ENCODE measurements at regions not wholly inside any gene's neighbourhood (a gene's known extent, or its start where the extent isn't known, plus 50 kb on each side); places are given as distances from the start of the nearest gene placed in this dataset.
"Not testable (repeated sequence)": the region's sequence is repeated elsewhere in the genome, so short reads cannot be mapped to it uniquely, and the experiment has no call there.

DNA sequence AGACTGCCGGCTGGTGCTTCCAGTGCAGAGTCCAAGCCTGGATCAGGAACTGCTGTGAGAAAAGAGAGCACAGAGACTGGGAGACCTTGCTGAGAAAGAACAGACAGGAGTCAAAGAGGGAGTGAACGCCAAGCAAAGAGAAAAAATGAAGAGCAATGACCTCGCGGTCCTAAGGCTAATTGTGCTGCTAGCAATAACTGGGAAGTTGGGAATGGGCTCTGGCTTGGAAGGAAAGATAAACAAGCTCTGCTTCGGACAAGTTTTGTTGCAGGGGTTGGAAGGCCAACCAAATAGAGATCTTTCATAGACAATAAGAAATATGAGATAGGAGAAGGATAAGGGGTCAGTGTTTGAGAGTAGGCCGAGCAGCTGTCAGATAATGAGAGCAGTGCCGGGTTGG lies 99.4 kb downstream of the TRIM43 start:
- TF ChIP-seq POLR2A (IDR thresholded peaks at IDR 0.05; ENCODE audit: low read length); GATA1 (IDR thresholded peaks at IDR 0.05; ENCODE audit: low read depth, low read length): not testable (repeated sequence)

Data from erythroblast (primary cell).